Endothelial cell of umbilical vein (primary cell): ENCODE measurements at regions not wholly inside any gene's neighbourhood (a gene's known extent, or its start where the extent isn't known, plus 50 kb on each side); places are given as distances from the start of the nearest gene placed in this dataset.
"Not testable (repeated sequence)": the region's sequence is repeated elsewhere in the genome, so short reads cannot be mapped to it uniquely, and the experiment has no call there.

ENCODE experiments used
- BruUV-seq: library from RNA; stranded (reverse); fragments of 400-500 nt; replicated peaks from 2 replicates; lab custom pipeline; 2021; lab: Mats Ljungman, UMichigan
- CTCF ChIA-PET: fragments of 300-600, 350-600 bp; sonication (Branson Sonifier 250); formaldehyde crosslinking; loops from one replicate; lab custom pipeline; 2021; ENCODE audit warnings: antibody characterized with exemption, inconsistent platforms; lab: Charles Lee
- POLR2A ChIA-PET: fragments of 300-600, 350-600 bp; sonication (Branson Sonifier 250); formaldehyde crosslinking; loops from one replicate; lab custom pipeline; 2021; ENCODE audit warnings: antibody characterized with exemption, inconsistent platforms; lab: Charles Lee
- DNase-seq: peaks from one replicate; pipeline ENCODE4 v3.0.0-alpha.2; 2011; ENCODE audit warnings: low read depth, low spot score
- FAIRE-seq: peaks from 2 replicates; lab custom pipeline; 2011; peaks lifted over from hg19 to GRCh38; lab: Jason Lieb, UNC
- H2AFZ ChIP-seq: 2 replicates; pipeline ENCODE4 v1.6.0; 2012; ENCODE audit warnings: low read depth, low read length, control low read depth, inconsistent platforms
- H3K27ac ChIP-seq: 2 replicates; pipeline ENCODE4 v1.5.1; 2011; ENCODE audit warnings: low read depth, mild to moderate bottlenecking, control low read depth, low read length, moderate library complexity; ENCODE audit not compliant: insufficient read depth
- H3K27me3 ChIP-seq, 2 experiments: 2 replicates each; pipeline versions ENCODE4 v1.6.0 to v1.6.1; 2011; ENCODE audit warnings: low read length in 2 of 2, mixed read lengths in 1 of 2; ENCODE audit not compliant: control insufficient read depth in 2 of 2, insufficient read depth in 2 of 2
- H3K36me3 ChIP-seq, 2 experiments: 2 replicates in 1 of 2; 3 replicates in 1 of 2; pipeline ENCODE4 v1.5.1; 2011; ENCODE audit warnings: low read length in 2 of 2, mild to moderate bottlenecking in 1 of 2, moderate library complexity in 1 of 2; ENCODE audit not compliant: control insufficient read depth in 2 of 2, insufficient read depth in 2 of 2; ENCODE audit errors: extremely low read depth in 1 of 2
- H3K4me1 ChIP-seq: 3 replicates; pipeline ENCODE4 v1.5.1; 2011; ENCODE audit warnings: mild to moderate bottlenecking, low read length; ENCODE audit not compliant: control insufficient read depth, insufficient read depth; ENCODE audit errors: extremely low read depth
- H3K4me2 ChIP-seq: 2 replicates; pipeline ENCODE4 v1.6.1; 2011; ENCODE audit warnings: low read length, control low read depth, mixed read lengths; ENCODE audit not compliant: insufficient read depth
- H3K4me3 ChIP-seq, 3 experiments: fragments of 200-600 bp in 1 of 3; sonication (generic), shearing (Covaris generic) in 1 of 3; replicated peaks in 1 of 3; 2 replicates each; pipeline ENCODE4 v1.5.1; 2011 to 2016; ENCODE audit warnings: control low read depth in 3 of 3, low read length in 3 of 3, mild to moderate bottlenecking in 2 of 3, inconsistent platforms in 1 of 3, low read depth in 1 of 3, moderate library complexity in 1 of 3; ENCODE audit not compliant: insufficient read depth in 1 of 3
- H3K79me2 ChIP-seq: 2 replicates; pipeline ENCODE4 v1.6.0; 2012; ENCODE audit warnings: low read length, inconsistent platforms; ENCODE audit not compliant: control insufficient read depth, insufficient read depth
- H3K9ac ChIP-seq: replicated peaks from 2 replicates; pipeline ENCODE3; 2011; ENCODE audit warnings: low read length, control low read depth; ENCODE audit not compliant: insufficient read depth; ENCODE audit errors: extremely low read depth
- H3K9me1 ChIP-seq: replicated peaks from 3 replicates; pipeline ENCODE4 v1.6.0; 2011; ENCODE audit warnings: mild to moderate bottlenecking, low read length; ENCODE audit not compliant: control insufficient read depth, insufficient read depth; ENCODE audit errors: extremely low read depth
- H3K9me3 ChIP-seq: replicated peaks from 2 replicates; pipeline ENCODE4 v1.5.1; 2012; ENCODE audit warnings: low read length, inconsistent platforms; ENCODE audit not compliant: control insufficient read depth, insufficient read depth
- H4K20me1 ChIP-seq: replicated peaks from 2 replicates; pipeline ENCODE3; 2011; ENCODE audit warnings: mild to moderate bottlenecking, low read length; ENCODE audit not compliant: control insufficient read depth, insufficient read depth; ENCODE audit errors: extremely low read depth
- CTCF ChIP-seq, 2 donors: IDR thresholded peaks; 1 replicate in 1 of 2; 2 replicates in 1 of 2; pipeline ENCODE4 v1.5.1; 2011; ENCODE audit warnings: low read length in 2 of 2, mild to moderate bottlenecking in 2 of 2, moderate library complexity in 2 of 2, control low read depth in 1 of 2, inconsistent platforms in 1 of 2, low read depth in 1 of 2; ENCODE audit not compliant: insufficient read depth in 1 of 2; ENCODE audit errors: extremely low read depth in 1 of 2
- EZH2 ChIP-seq: IDR thresholded peaks from 2 replicates; pipeline ENCODE4 v1.6.1; 2012; ENCODE audit warnings: borderline replicate concordance, low read depth, mild to moderate bottlenecking, moderate library complexity, low read length, inconsistent platforms; ENCODE audit not compliant: severe bottlenecking
- FOS ChIP-seq: IDR thresholded peaks from 2 replicates; pipeline ENCODE4 v1.6.1; 2011; ENCODE audit warnings: mild to moderate bottlenecking, low read length, moderate library complexity, borderline replicate concordance; ENCODE audit not compliant: insufficient read depth
- GATA2 ChIP-seq: IDR thresholded peaks from 2 replicates; pipeline ENCODE4 v1.7.0; 2011; ENCODE audit warnings: low read depth, mild to moderate bottlenecking, moderate library complexity, mixed read lengths, low read length; ENCODE audit not compliant: insufficient read length, insufficient read depth
- JUN ChIP-seq: IDR thresholded peaks from 2 replicates; pipeline ENCODE4 v1.6.1; 2011; ENCODE audit warnings: borderline replicate concordance, low read depth; ENCODE audit not compliant: insufficient read length, insufficient read depth
- MAX ChIP-seq: IDR thresholded peaks from 2 replicates; pipeline ENCODE4 v1.6.1; 2011; ENCODE audit not compliant: insufficient read depth, insufficient read length
- MYC ChIP-seq: IDR thresholded peaks from one replicate; pipeline ENCODE4 v1.6.1; 2011; ENCODE audit warnings: mild to moderate bottlenecking, low read depth, low read length
- POLR2A ChIP-seq: IDR thresholded peaks from 2 replicates; pipeline ENCODE4 v1.6.1; 2012; ENCODE audit warnings: low read depth, mild to moderate bottlenecking, control low read depth, low read length
- dilution Hi-C: fragments of 300-500 bp; cut with MboI; formaldehyde crosslinking; loops from one replicate; pipeline ENCODE4 v1.15.0; 2019; ENCODE audit warnings: low sequenced_read_pairs; ENCODE audit not compliant: extremely low pct_ligation_motif_present
- intact Hi-C: fragments of 100-400 bp; cut with micrococcal nuclease; formaldehyde crosslinking; loops from one replicate; pipeline ENCODE4 v1.10.0; 2022

GRCh38 chr15:69926721-69927120 lies 171.0 kb downstream of the TLE3 start:
- FAIRE-seq, result no peak
- Histone ChIP-seq H3K4me3 (no peak overlapping the region), H3K9ac (no peak overlapping the region), H3K9me3 (peaks cover 2% of the 10 kb centered on the region), H3K4me1 (no peaks in the 10 kb centered on the region), H4K20me1 (no peaks in the 10 kb centered on the region), H3K79me2 (no peaks in the 10 kb centered on the region), H3K4me2 (no peak overlapping the region), H3K36me3 (no peaks in the 10 kb centered on the region), H2AFZ (no peak overlapping the region), H3K9me1 (no peaks in the 10 kb centered on the region), H3K27ac (no peak overlapping the region), H3K27me3 (no peaks in the 10 kb centered on the region)
- BruUV-seq, result no TSS peak
- TF ChIP-seq CTCF (IDR thresholded peaks at IDR 0.05; ENCODE audit: extremely low read depth in 1 of 2, insufficient read depth in 1 of 2, low read depth in 1 of 2, low read length in 2 of 2) (no peak), POLR2A (no peak), JUN (no peak), MYC (no peak), EZH2 (no peak), MAX (no peak), FOS (no peak), GATA2 (no peak)
- ChIA-PET CTCF (no interaction called here), POLR2A (no interaction called here)
- intact Hi-C loops, result no loop called here
- no peak for DNase-seq
- dilution Hi-C loops, result no loop called here

GRCh38 chr15:69928890-69929289 lies 168.8 kb downstream of the TLE3 start:
- H3K9me3 ChIP-seq, H2AFZ ChIP-seq, dilution Hi-C loops: not testable (repeated sequence)

More at GRCh38 chr15:69928890-69929289, 168.8 kb downstream of the TLE3 start:
- H3K9me1 ChIP-seq, H3K4me2 ChIP-seq, H4K20me1 ChIP-seq, FAIRE-seq, H3K36me3 ChIP-seq, CTCF ChIA-PET, H3K27ac ChIP-seq, H3K4me1 ChIP-seq, POLR2A ChIA-PET, H3K4me3 ChIP-seq, H3K79me2 ChIP-seq, intact Hi-C loops, H3K9ac ChIP-seq, BruUV-seq, DNase-seq, H3K27me3 ChIP-seq: not testable (repeated sequence)
